HUES6 (cell line): ENCODE measurements at regions not wholly inside any gene's neighbourhood (a gene's known extent, or its start where the extent isn't known, plus 50 kb on each side); places are given as distances from the start of the nearest gene placed in this dataset.

Source experiments
- H3K27ac ChIP-seq: 2 replicates; pipeline ENCODE4 v1.7.0; 2013; ENCODE audit warnings: low read depth, mild to moderate bottlenecking, low read length, inconsistent platforms
- H3K27me3 ChIP-seq: 2 replicates; pipeline ENCODE4 v1.6.1; 2013; ENCODE audit warnings: low read length; ENCODE audit not compliant: control insufficient read depth, insufficient read depth
- H3K36me3 ChIP-seq: 2 replicates; pipeline ENCODE4 v1.6.1; 2013; ENCODE audit warnings: low read length; ENCODE audit not compliant: control insufficient read depth, insufficient read depth
- H3K4me1 ChIP-seq: 2 replicates; pipeline ENCODE4 v1.6.1; 2013; ENCODE audit warnings: low read length; ENCODE audit not compliant: control insufficient read depth, insufficient read depth
- H3K4me3 ChIP-seq: 2 replicates; pipeline ENCODE4 v1.5.1; 2013; ENCODE audit warnings: low read depth, low read length
- H3K9ac ChIP-seq: one replicate; pipeline ENCODE4 v1.6.1; 2013; ENCODE audit warnings: mild to moderate bottlenecking, low read length
- H3K9me3 ChIP-seq: 2 replicates; pipeline ENCODE4 v1.6.1; 2013; ENCODE audit warnings: low read depth, low read length; ENCODE audit not compliant: control insufficient read depth, insufficient read depth

GRCh38 chr18:78128004-78128403 is 851.6 kb upstream of the SALL3 start:
- Histone ChIP-seq H3K27me3 (0 out of 2 replicates have a peak, but pooled peaks cover 4% of the 10 kb centered on the region), H3K27ac (no peak overlapping the region), H3K36me3 (no peaks in the 10 kb centered on the region), H3K4me3 (no peak overlapping the region), H3K9ac (no peak overlapping the region), H3K9me3 (peaks cover 6% of the 10 kb centered on the region; the same call in 1 of the 2 replicates), H3K4me1 (no peaks in the 10 kb centered on the region)

GRCh38 chr18:78129260-78129659 is 850.4 kb upstream of the SALL3 start:
- H3K27ac ChIP-seq, result no peak overlapping the region
- 0 out of 2 replicates have a peak, but pooled peaks cover 4% of the 10 kb centered on the region for H3K27me3 ChIP-seq
- peaks cover 6% of the 10 kb centered on the region; the same call in 1 of the 2 replicates for H3K9me3 ChIP-seq
- no peaks in the 10 kb centered on the region for H3K36me3 ChIP-seq
- H3K4me1 ChIP-seq, result no peaks in the 10 kb centered on the region
- no peak overlapping the region for H3K4me3 ChIP-seq
- H3K9ac ChIP-seq, result no peak overlapping the region

GRCh38 chr18:78130232-78131195 is 849.1 kb upstream of the SALL3 start:
- no peaks in the 10 kb centered on the region for H3K4me1 ChIP-seq
- no peak overlapping the region for H3K9ac ChIP-seq
- peaks cover 9% of the 10 kb centered on the region; the same call in 1 of the 2 replicates for H3K27me3 ChIP-seq
- peaks cover 5% of the 10 kb centered on the region; the same call in 1 of the 2 replicates for H3K9me3 ChIP-seq
- H3K27ac ChIP-seq, result no peak overlapping the region
- no peaks in the 10 kb centered on the region for H3K36me3 ChIP-seq
- H3K4me3 ChIP-seq, result no peak overlapping the region

GRCh38 chr18:78133729-78134128 is 845.9 kb upstream of the SALL3 start:
- H3K4me1 ChIP-seq, result peaks cover 13% of the 10 kb centered on the region
- no peak overlapping the region for H3K27ac ChIP-seq
- no peaks in the 10 kb centered on the region for H3K9me3 ChIP-seq
- peaks cover 9% of the 10 kb centered on the region; the same call in 1 of the 2 replicates for H3K27me3 ChIP-seq
- H3K9ac ChIP-seq, result no peak overlapping the region
- H3K4me3 ChIP-seq, result no peak overlapping the region
- no peaks in the 10 kb centered on the region for H3K36me3 ChIP-seq

- Histone ChIP-seq H3K27ac (no peak overlapping the region), H3K27me3 (peaks cover 6% of the 10 kb centered on the region; the same call in 1 of the 2 replicates), H3K9ac (no peak overlapping the region), H3K9me3 (no peaks in the 10 kb centered on the region), H3K4me1 (peaks cover 29% of the 10 kb centered on the region), H3K36me3 (no peaks in the 10 kb centered on the region), H3K4me3 (no peak overlapping the region)
Measured at GRCh38 chr18:78136986-78137385, 842.6 kb upstream of the SALL3 start.

- Histone ChIP-seq H3K4me3 (no peak overlapping the region), H3K27me3 (peaks cover 6% of the 10 kb centered on the region; the same call in 1 of the 2 replicates), H3K36me3 (no peaks in the 10 kb centered on the region), H3K4me1 (peaks cover 29% of the 10 kb centered on the region), H3K27ac (no peak overlapping the region), H3K9me3 (no peaks in the 10 kb centered on the region), H3K9ac (no peak overlapping the region)
Measured at GRCh38 chr18:78138983-78139496, 840.6 kb upstream of the SALL3 start.

- H3K36me3 ChIP-seq, result no peaks in the 10 kb centered on the region
- H3K27ac ChIP-seq, result no peak overlapping the region
- peaks cover 29% of the 10 kb centered on the region for H3K4me1 ChIP-seq
- H3K9me3 ChIP-seq, result no peaks in the 10 kb centered on the region
- no peak overlapping the region for H3K4me3 ChIP-seq
- H3K9ac ChIP-seq, result no peak overlapping the region
- H3K27me3 ChIP-seq, result no peaks in the 10 kb centered on the region
Measured at GRCh38 chr18:78140294-78140693, 839.3 kb upstream of the SALL3 start.

- Histone ChIP-seq H3K9me3 (peaks cover 3% of the 10 kb centered on the region; the same call in 1 of the 2 replicates), H3K27me3 (no peaks in the 10 kb centered on the region), H3K36me3 (no peaks in the 10 kb centered on the region), H3K4me1 (peaks cover 10% of the 10 kb centered on the region), H3K9ac (no peak overlapping the region), H3K4me3 (no peak overlapping the region), H3K27ac (no peak overlapping the region)
Measured at GRCh38 chr18:78144669-78145068, 834.9 kb upstream of the SALL3 start.

GRCh38 chr18:78145096-78145495 is 834.5 kb upstream of the SALL3 start:
- H3K9me3 ChIP-seq, result peaks cover 3% of the 10 kb centered on the region; the same call in 1 of the 2 replicates
- no peak overlapping the region for H3K27ac ChIP-seq
- H3K27me3 ChIP-seq, result no peaks in the 10 kb centered on the region
- peaks cover 6% of the 10 kb centered on the region for H3K4me1 ChIP-seq
- H3K4me3 ChIP-seq, result no peak overlapping the region
- H3K36me3 ChIP-seq, result no peaks in the 10 kb centered on the region
- H3K9ac ChIP-seq, result no peak overlapping the region

- Histone ChIP-seq H3K36me3 (no peaks in the 10 kb centered on the region), H3K4me1 (no peaks in the 10 kb centered on the region), H3K27me3 (no peaks in the 10 kb centered on the region), H3K9me3 (peaks cover 3% of the 10 kb centered on the region; the same call in 1 of the 2 replicates), H3K27ac (no peak overlapping the region), H3K4me3 (no peak overlapping the region), H3K9ac (no peak overlapping the region)
Measured at GRCh38 chr18:78146136-78147085, 833.2 kb upstream of the SALL3 start.
